MCF 10A (cell line): ENCODE measurements at regions not wholly inside any gene's neighbourhood (a gene's known extent, or its start where the extent isn't known, plus 50 kb on each side); places are given as distances from the start of the nearest gene placed in this dataset.

ENCODE experiments used
- BruUV-seq: library from RNA; stranded (reverse); fragments of 400-500 nt; replicated peaks from 2 replicates; lab custom pipeline; 2021; lab: Mats Ljungman, UMichigan
- CTCF ChIA-PET: fragments of 300-600 bp; sonication (Branson Sonifier 250); formaldehyde crosslinking; extraction: SDS; loops from one replicate; lab custom pipeline; 2021; ENCODE audit warnings: antibody characterized with exemption, inconsistent platforms; lab: Yijun Ruan, JAX
- POLR2A ChIA-PET: fragments of 300-600, 350-650 bp; sonication (Branson Sonifier 250); formaldehyde crosslinking; extraction: SDS; loops from one replicate; lab custom pipeline; 2020; ENCODE audit warnings: antibody characterized with exemption, inconsistent platforms; lab: Yijun Ruan, JAX
- DNase-seq: peaks from one replicate; pipeline ENCODE4 v3.0.0-alpha.2; 2018; ENCODE audit not compliant: unreplicated experiment
- H3K27ac Mint-ChIP-seq: one replicate; pipeline ENCODE4 v1.8.0; 2022; ENCODE audit warnings: mild to moderate bottlenecking, low read depth, mixed read lengths; ENCODE audit not compliant: unreplicated experiment
- H3K27me3 Mint-ChIP-seq: one replicate; pipeline ENCODE4 v1.8.0; 2022; ENCODE audit warnings: mixed read lengths; ENCODE audit not compliant: insufficient read depth, unreplicated experiment
- H3K36me3 Mint-ChIP-seq: one replicate; pipeline ENCODE4 v1.8.0; 2022; ENCODE audit warnings: mild to moderate bottlenecking, moderate library complexity, mixed read lengths; ENCODE audit not compliant: insufficient read depth, unreplicated experiment
- H3K4me1 Mint-ChIP-seq: one replicate; pipeline ENCODE4 v1.8.0; 2022; ENCODE audit warnings: mixed read lengths; ENCODE audit not compliant: insufficient read depth, unreplicated experiment
- H3K4me3 Mint-ChIP-seq: one replicate; pipeline ENCODE4 v1.8.0; 2022; ENCODE audit warnings: mild to moderate bottlenecking, moderate library complexity, mixed read lengths; ENCODE audit not compliant: unreplicated experiment
- H3K9me3 Mint-ChIP-seq: one replicate; pipeline ENCODE4 v1.8.0; 2022; ENCODE audit warnings: mixed read lengths; ENCODE audit not compliant: unreplicated experiment
- intact Hi-C: fragments of 100-400 bp; cut with micrococcal nuclease; formaldehyde crosslinking; loops from 2 replicates; pipeline ENCODE4 v1.14.1; 2022
- TF ChIP-seq, protein P1 (sequence below): fragments of 200-600 bp; IDR thresholded peaks from one replicate; pipeline ENCODE4 v1.8.0; 2022; ENCODE audit warnings: antibody characterized with exemption, mild to moderate bottlenecking; ENCODE audit not compliant: unreplicated experiment

- TF ChIP-seq, protein P1, sequence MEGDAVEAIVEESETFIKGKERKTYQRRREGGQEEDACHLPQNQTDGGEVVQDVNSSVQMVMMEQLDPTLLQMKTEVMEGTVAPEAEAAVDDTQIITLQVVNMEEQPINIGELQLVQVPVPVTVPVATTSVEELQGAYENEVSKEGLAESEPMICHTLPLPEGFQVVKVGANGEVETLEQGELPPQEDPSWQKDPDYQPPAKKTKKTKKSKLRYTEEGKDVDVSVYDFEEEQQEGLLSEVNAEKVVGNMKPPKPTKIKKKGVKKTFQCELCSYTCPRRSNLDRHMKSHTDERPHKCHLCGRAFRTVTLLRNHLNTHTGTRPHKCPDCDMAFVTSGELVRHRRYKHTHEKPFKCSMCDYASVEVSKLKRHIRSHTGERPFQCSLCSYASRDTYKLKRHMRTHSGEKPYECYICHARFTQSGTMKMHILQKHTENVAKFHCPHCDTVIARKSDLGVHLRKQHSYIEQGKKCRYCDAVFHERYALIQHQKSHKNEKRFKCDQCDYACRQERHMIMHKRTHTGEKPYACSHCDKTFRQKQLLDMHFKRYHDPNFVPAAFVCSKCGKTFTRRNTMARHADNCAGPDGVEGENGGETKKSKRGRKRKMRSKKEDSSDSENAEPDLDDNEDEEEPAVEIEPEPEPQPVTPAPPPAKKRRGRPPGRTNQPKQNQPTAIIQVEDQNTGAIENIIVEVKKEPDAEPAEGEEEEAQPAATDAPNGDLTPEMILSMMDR = no peak
- CTCF ChIA-PET = interaction anchor here (0.8 kb wide), 1 partner anchor 9 kb away, joined by 3 read pairs; no protein-coding TSS in a partner anchor
- no peaks in the 10 kb centered on the region for H3K36me3 Mint-ChIP-seq
- H3K4me1 Mint-ChIP-seq = peaks cover 9% of the 10 kb centered on the region
- peak; percentile 47 for DNase-seq
- peak overlapping the region; percentile 21 for H3K27ac Mint-ChIP-seq
- POLR2A ChIA-PET = interaction anchor here (1.0 kb wide), 1 partner anchor 50 kb away, joined by 3 read pairs; no protein-coding TSS in a partner anchor
- H3K27me3 Mint-ChIP-seq = no peaks in the 10 kb centered on the region
- H3K9me3 Mint-ChIP-seq = no peaks in the 10 kb centered on the region
- no TSS peak for BruUV-seq
- no peak overlapping the region for H3K4me3 Mint-ChIP-seq
- intact Hi-C loops = no loop called here
These were observed 105.5 kb upstream of the TSLP start for GRCh38 chr5:110965773-110966581.

DNA sequence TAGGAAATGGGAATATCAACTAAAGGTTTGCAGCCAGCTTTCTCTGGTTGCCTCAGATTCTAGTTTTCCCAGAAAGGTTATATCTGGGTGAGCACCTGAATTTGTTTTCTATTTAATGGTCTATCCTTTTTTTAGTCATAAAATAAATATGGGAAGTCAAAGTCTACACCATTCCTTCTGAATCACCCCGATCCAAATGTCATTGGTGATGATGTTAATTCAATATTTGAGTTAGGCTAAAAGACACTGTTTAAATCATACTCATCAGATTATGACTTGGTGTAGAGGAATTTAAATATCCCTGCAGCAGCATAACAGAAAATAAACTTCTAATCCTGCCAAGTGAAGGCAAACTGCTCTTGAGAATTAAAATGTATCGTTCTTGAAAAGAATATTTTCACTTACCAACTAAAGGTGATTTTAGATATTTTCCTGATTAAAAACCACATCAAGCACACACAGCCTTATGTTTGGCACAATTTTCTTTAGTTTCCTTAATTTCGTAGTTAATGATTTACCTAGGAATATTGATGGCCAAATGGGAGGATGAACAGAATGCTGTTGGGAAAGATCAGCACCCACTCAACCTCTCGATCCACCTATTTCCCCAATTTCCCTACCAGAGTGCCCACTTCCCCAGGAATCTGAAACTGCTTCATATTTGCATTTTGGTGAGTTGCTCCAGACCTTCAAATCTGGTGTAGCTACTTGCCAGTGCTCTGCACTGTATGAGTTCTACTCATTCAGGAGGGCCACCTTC, 103.1 kb upstream of the TSLP start:
- ChIA-PET CTCF (no interaction called here), POLR2A (no interaction called here)
- Mint-ChIP-seq H3K4me3 (no peak overlapping the region), H3K36me3 (no peaks in the 10 kb centered on the region), H3K27me3 (no peaks in the 10 kb centered on the region), H3K9me3 (no peaks in the 10 kb centered on the region), H3K4me1 (peaks cover 9% of the 10 kb centered on the region), H3K27ac (no peak overlapping the region)
- TF ChIP-seq, protein P1 = no peak
- intact Hi-C loops = no loop called here
- no TSS peak for BruUV-seq
- no peak for DNase-seq

DNA sequence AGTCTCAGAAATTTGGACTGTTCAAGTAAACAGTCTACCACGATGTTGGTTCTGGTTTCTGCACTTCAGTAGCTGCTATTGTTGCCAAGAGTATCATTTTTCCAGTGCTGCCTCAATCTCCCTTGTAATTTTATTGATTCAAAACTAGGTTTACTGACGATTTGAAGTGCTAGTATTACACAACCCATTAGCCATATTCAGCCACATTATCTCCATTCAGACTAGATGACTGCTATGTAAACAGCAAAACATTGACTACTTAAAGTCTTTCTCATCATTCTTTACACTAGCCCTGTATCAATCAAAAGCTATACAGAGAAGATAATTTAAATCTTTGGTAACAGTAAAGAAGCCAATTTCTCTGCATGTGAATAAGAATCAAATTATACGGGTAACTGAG, 102.0 kb upstream of the TSLP start:
- intact Hi-C loops = no loop called here
- Mint-ChIP-seq H3K4me1 (peaks cover 9% of the 10 kb centered on the region), H3K27me3 (no peaks in the 10 kb centered on the region), H3K27ac (no peak overlapping the region), H3K36me3 (no peaks in the 10 kb centered on the region), H3K9me3 (no peaks in the 10 kb centered on the region), H3K4me3 (no peak overlapping the region)
- ChIA-PET CTCF (no interaction called here), POLR2A (no interaction called here)
- TF ChIP-seq, protein P1 = no peak
- no TSS peak for BruUV-seq
- DNase-seq = no peak

- ChIA-PET CTCF (interaction anchor here (0.6 kb wide), 1 partner anchor 9 kb away, joined by 3 read pairs; no protein-coding TSS in a partner anchor), POLR2A (interaction anchor here (0.7 kb wide), 1 partner anchor 15 kb away, joined by 3 read pairs; no protein-coding TSS in a partner anchor)
- DNase-seq = no peak
- H3K9me3 Mint-ChIP-seq = no peaks in the 10 kb centered on the region
- no peaks in the 10 kb centered on the region for H3K4me1 Mint-ChIP-seq
- H3K36me3 Mint-ChIP-seq = no peaks in the 10 kb centered on the region
- no peak overlapping the region for H3K4me3 Mint-ChIP-seq
- intact Hi-C loops = no loop called here
- no peak overlapping the region for H3K27ac Mint-ChIP-seq
- TF ChIP-seq, protein P1 = no peak
- no peaks in the 10 kb centered on the region for H3K27me3 Mint-ChIP-seq
- BruUV-seq = no TSS peak
These were observed 98.0 kb upstream of the TSLP start for GRCh38 chr5:110973510-110973909.
